CD14-positive monocyte (primary cell): ENCODE measurements at regions not wholly inside any gene's neighbourhood (a gene's known extent, or its start where the extent isn't known, plus 50 kb on each side); places are given as distances from the start of the nearest gene placed in this dataset.

Experiments used
- DNase-seq, 3 donors: peaks; one replicate each; pipeline ENCODE4 v3.0.0-alpha.2; 2011 to 2022
- H2AFZ ChIP-seq: 2 replicates; pipeline ENCODE4 v1.6.0; 2012; ENCODE audit warnings: mild to moderate bottlenecking, low read depth, low read length, inconsistent platforms; ENCODE audit not compliant: insufficient read depth, poor library complexity, severe bottlenecking
- H3K27ac ChIP-seq, 2 donors: 1 replicate in 1 of 2; 2 replicates in 1 of 2; pipeline ENCODE4 v1.5.1; 2012 to 2013; ENCODE audit warnings: low read length in 2 of 2, control low read depth in 1 of 2, inconsistent platforms in 1 of 2, low read depth in 1 of 2, mild to moderate bottlenecking in 1 of 2
- H3K27me3 ChIP-seq, 2 donors: one replicate each; pipeline versions ENCODE4 v1.6.0 to v1.6.1; 2011 to 2013; ENCODE audit warnings: low read length in 2 of 2; ENCODE audit not compliant: control insufficient read depth in 2 of 2, insufficient read depth in 2 of 2
- H3K36me3 ChIP-seq, 2 donors: replicated peaks in 1 of 2; 1 replicate in 1 of 2; 2 replicates in 1 of 2; pipeline versions ENCODE4 v1.5.1 to v1.6.1; 2012 to 2013; ENCODE audit warnings: low read length in 2 of 2, control low read depth in 1 of 2, inconsistent platforms in 1 of 2, mild to moderate bottlenecking in 1 of 2; ENCODE audit not compliant: insufficient read depth in 2 of 2, control insufficient read depth in 1 of 2
- H3K4me1 ChIP-seq, 2 donors: 1 replicate in 1 of 2; 2 replicates in 1 of 2; pipeline versions ENCODE4 v1.5.1 to v1.6.1; 2012 to 2013; ENCODE audit warnings: low read length in 2 of 2, control low read depth in 1 of 2, inconsistent platforms in 1 of 2, mild to moderate bottlenecking in 1 of 2, moderate library complexity in 1 of 2; ENCODE audit not compliant: insufficient read depth in 2 of 2, control insufficient read depth in 1 of 2
- H3K4me2 ChIP-seq: replicated peaks from 2 replicates; pipeline ENCODE3; 2012; ENCODE audit warnings: low read length, moderate library complexity, mild to moderate bottlenecking; ENCODE audit not compliant: poor library complexity, severe bottlenecking; ENCODE audit errors: extremely low read depth
- H3K4me3 ChIP-seq, 3 experiments: fragments of 200-600 bp in 1 of 3; sonication (generic) in 1 of 3; replicated peaks in 1 of 3; 1 replicate in 2 of 3; 2 replicates in 1 of 3; pipeline ENCODE4 v1.5.1; 2011 to 2013; ENCODE audit warnings: low read length in 3 of 3, mild to moderate bottlenecking in 3 of 3, control low read depth in 2 of 3, low read depth in 2 of 3, inconsistent platforms in 1 of 3, moderate library complexity in 1 of 3
- H3K79me2 ChIP-seq: 2 replicates; pipeline ENCODE4 v1.6.0; 2012; ENCODE audit warnings: mild to moderate bottlenecking, control low read depth, inconsistent platforms, low read length, moderate library complexity; ENCODE audit not compliant: insufficient read depth
- H3K9ac ChIP-seq: 2 replicates; pipeline ENCODE4 v1.6.0; 2017; ENCODE audit warnings: low read length, mild to moderate bottlenecking; ENCODE audit not compliant: insufficient read depth, poor library complexity, severe bottlenecking
- H3K9me3 ChIP-seq, 2 donors: replicated peaks in 1 of 2; 1 replicate in 1 of 2; 2 replicates in 1 of 2; pipeline versions ENCODE4 v1.5.1 to v1.6.1; 2012 to 2013; ENCODE audit warnings: low read length in 2 of 2, control low read depth in 1 of 2; ENCODE audit not compliant: control insufficient read depth in 1 of 2, insufficient read depth in 1 of 2
- H4K20me1 ChIP-seq: 2 replicates; pipeline ENCODE4 v1.6.0; 2012; ENCODE audit warnings: mild to moderate bottlenecking, low read length, control low read depth, moderate library complexity; ENCODE audit not compliant: insufficient read depth
- H3K27ac Mint-ChIP-seq, 7 donors: one replicate each; pipeline ENCODE4 v1.8.0; 2020; ENCODE audit warnings: mild to moderate bottlenecking in 7 of 7, mixed read lengths in 7 of 7, moderate library complexity in 6 of 7, inconsistent platforms in 2 of 7
- H3K27me3 Mint-ChIP-seq, 3 donors: one replicate each; pipeline ENCODE4 v1.8.0; 2021 to 2022; ENCODE audit warnings: low read depth in 3 of 3, mild to moderate bottlenecking in 3 of 3, mixed read lengths in 3 of 3, moderate library complexity in 3 of 3, inconsistent platforms in 1 of 3
- H3K36me3 Mint-ChIP-seq, 2 donors: one replicate each; pipeline ENCODE4 v1.8.0; 2020; ENCODE audit warnings: mixed read lengths in 2 of 2, inconsistent platforms in 1 of 2, mild to moderate bottlenecking in 1 of 2
- H3K4me1 Mint-ChIP-seq: one replicate; pipeline ENCODE4 v1.8.0; 2020; ENCODE audit warnings: mild to moderate bottlenecking, mixed read lengths
- H3K4me3 Mint-ChIP-seq, 2 donors: one replicate each; pipeline ENCODE4 v1.8.0; 2020; ENCODE audit warnings: mild to moderate bottlenecking in 2 of 2, mixed read lengths in 2 of 2, moderate library complexity in 1 of 2
- H3K9me3 Mint-ChIP-seq, 7 donors: one replicate each; pipeline ENCODE4 v1.8.0; 2020 to 2022; ENCODE audit warnings: mixed read lengths in 7 of 7, mild to moderate bottlenecking in 6 of 7, moderate library complexity in 6 of 7, inconsistent platforms in 2 of 7
- WGBS: methylation state at CpG from one replicate; pipeline ENCODE4 v1.1.5; 2013; ENCODE audit warnings: missing lambda C conversion rate; ENCODE audit not compliant: insufficient coverage; 5-methylcytosine and 5-hydroxymethylcytosine counted together
- intact Hi-C, 2 donors: fragments of 100-400 bp; cut with micrococcal nuclease; formaldehyde crosslinking; loops; one replicate each; pipeline versions ENCODE4 v1.15.0 to v1.15.1; 2023
- TF ChIP-seq, protein P1 (sequence below): fragments of 200-600 bp; IDR thresholded peaks from one replicate; pipeline ENCODE4 v1.8.0; 2022; ENCODE audit warnings: antibody characterized with exemption, mild to moderate bottlenecking

DNA sequence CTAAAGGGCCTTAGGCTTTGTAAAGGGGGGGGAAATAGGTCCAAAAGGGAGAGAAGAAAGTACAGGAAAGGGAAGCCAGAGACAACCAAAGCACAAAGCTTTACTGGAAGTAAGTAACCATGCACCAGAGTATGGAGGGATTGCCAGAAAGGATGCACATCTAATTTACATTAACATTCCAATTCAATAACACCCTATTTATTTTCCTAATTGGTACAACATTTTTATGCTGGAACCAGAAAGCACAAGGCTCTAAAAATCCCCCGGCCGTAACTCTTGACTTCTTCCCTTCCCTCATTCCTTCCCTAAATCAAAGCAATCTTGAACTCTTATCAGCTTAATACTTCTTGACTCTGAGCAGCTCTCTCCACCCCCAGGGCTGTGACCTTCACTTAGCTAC lies 400.0 kb upstream of the CELF2 start:
- H3K9me3 Mint-ChIP-seq, result peaks cover 0 to 23% (median 12%) of the 10 kb centered on the region in 7 donors
- no peaks in the 10 kb centered on the region for H3K36me3 ChIP-seq
- H3K27me3 Mint-ChIP-seq, result peaks cover 0 to 2% (median 1%) of the 10 kb centered on the region in 3 donors
- H3K4me1 Mint-ChIP-seq, result no peaks in the 10 kb centered on the region
- H3K27ac ChIP-seq, result no peak overlapping the region
- H2AFZ ChIP-seq, result no peak overlapping the region
- H3K9ac ChIP-seq, result no peak overlapping the region
- no peaks in the 10 kb centered on the region for H4K20me1 ChIP-seq
- TF ChIP-seq, protein P1, sequence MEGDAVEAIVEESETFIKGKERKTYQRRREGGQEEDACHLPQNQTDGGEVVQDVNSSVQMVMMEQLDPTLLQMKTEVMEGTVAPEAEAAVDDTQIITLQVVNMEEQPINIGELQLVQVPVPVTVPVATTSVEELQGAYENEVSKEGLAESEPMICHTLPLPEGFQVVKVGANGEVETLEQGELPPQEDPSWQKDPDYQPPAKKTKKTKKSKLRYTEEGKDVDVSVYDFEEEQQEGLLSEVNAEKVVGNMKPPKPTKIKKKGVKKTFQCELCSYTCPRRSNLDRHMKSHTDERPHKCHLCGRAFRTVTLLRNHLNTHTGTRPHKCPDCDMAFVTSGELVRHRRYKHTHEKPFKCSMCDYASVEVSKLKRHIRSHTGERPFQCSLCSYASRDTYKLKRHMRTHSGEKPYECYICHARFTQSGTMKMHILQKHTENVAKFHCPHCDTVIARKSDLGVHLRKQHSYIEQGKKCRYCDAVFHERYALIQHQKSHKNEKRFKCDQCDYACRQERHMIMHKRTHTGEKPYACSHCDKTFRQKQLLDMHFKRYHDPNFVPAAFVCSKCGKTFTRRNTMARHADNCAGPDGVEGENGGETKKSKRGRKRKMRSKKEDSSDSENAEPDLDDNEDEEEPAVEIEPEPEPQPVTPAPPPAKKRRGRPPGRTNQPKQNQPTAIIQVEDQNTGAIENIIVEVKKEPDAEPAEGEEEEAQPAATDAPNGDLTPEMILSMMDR, result no peak
- H3K4me1 ChIP-seq, result no peaks in the 10 kb centered on the region
- 95% methylated on average over 2 of the region's 2 CpGs for whole genome bisulfite sequencing
- intact Hi-C loops, result no loop called here
- no peak for DNase-seq
- no peaks in the 10 kb centered on the region for H3K27me3 ChIP-seq
- H3K4me3 Mint-ChIP-seq, result no peak overlapping the region
- H3K36me3 Mint-ChIP-seq, result no peaks in the 10 kb centered on the region
- H3K4me2 ChIP-seq, result no peak overlapping the region
- H3K9me3 ChIP-seq, result peaks cover 0 to 6% of the 10 kb centered on the region in 2 donors
- H3K79me2 ChIP-seq, result no peaks in the 10 kb centered on the region
- H3K4me3 ChIP-seq, result no peak overlapping the region
- H3K27ac Mint-ChIP-seq, result no peak overlapping the region

DNA sequence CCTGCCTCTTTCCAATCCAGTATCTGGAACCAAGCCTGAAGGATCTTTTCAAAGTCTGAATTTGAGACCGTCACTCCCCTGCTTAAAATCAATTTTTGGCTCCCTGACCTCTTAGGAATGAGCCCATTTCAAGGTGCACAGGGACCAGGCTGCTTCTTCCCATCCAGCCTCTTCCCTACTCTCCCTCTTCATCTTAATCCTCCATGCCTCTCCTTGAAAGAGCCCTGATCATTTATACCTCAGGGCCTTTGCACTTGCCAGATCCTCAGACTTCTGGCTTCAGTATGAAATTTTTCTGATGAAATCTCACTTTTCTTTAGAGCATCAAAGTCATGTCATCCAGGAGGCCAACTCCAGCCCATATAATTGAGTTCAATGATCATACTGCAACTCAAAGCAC lies 399.5 kb upstream of the CELF2 start:
- no peaks in the 10 kb centered on the region for H4K20me1 ChIP-seq
- H3K27ac Mint-ChIP-seq, result no peak overlapping the region
- H3K4me3 ChIP-seq, result no peak overlapping the region
- 100% methylated on average over 1 of the region's 1 CpG for WGBS
- no peak overlapping the region for H3K9ac ChIP-seq
- H3K9me3 ChIP-seq, result peaks cover 0 to 6% of the 10 kb centered on the region in 2 donors
- no peaks in the 10 kb centered on the region for H3K27me3 ChIP-seq
- H3K79me2 ChIP-seq, result no peaks in the 10 kb centered on the region
- no peaks in the 10 kb centered on the region for H3K36me3 ChIP-seq
- H3K9me3 Mint-ChIP-seq, result peaks cover 0 to 23% (median 12%) of the 10 kb centered on the region in 7 donors
- H3K36me3 Mint-ChIP-seq, result no peaks in the 10 kb centered on the region
- no peaks in the 10 kb centered on the region for H3K4me1 Mint-ChIP-seq
- peaks cover 0 to 2% (median 0%) of the 10 kb centered on the region in 3 donors for H3K27me3 Mint-ChIP-seq
- no peaks in the 10 kb centered on the region for H3K4me1 ChIP-seq
- DNase-seq, result no peak
- H3K27ac ChIP-seq, result no peak overlapping the region
- no peak overlapping the region for H2AFZ ChIP-seq
- TF ChIP-seq, protein P1, result no peak
- intact Hi-C loops, result no loop called here
- H3K4me2 ChIP-seq, result no peak overlapping the region
- no peak overlapping the region for H3K4me3 Mint-ChIP-seq
